ENCODE measurements at regions not wholly inside any gene's neighbourhood (a gene's known extent, or its start where the extent isn't known, plus 50 kb on each side); places are given as distances from the start of the nearest gene placed in this dataset.
"Not testable (repeated sequence)": the region's sequence is repeated elsewhere in the genome, so short reads cannot be mapped to it uniquely, and the experiment has no call there.

DNA sequence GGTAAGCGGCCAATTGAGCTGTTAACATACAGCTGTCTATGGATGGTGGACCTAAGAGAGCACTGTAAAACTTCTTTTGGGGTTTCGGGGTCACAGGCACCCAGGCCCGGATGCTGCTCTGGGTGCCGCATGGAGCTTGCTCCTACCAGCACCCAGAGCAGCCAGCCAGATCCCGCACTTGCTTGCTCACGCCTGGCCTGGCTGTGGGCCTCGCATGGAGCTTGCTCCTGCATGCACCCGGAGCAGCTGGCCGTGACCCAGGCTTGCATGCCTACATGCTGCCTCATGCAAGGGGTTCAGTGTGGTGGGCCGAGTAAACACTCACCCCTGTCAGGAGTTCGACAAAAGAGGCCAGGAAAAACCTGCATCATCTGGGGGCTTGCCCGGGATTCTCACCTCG lies 896.9 kb downstream of the SORCS1 start:
- peaks cover 0 to 2% (median 0%) of the 10 kb centered on the region in 4 donors for H3K27me3 ChIP-seq
- H3K27ac ChIP-seq = no peak overlapping the region
- FAIRE-seq = no peak
- DNase-seq = peak in 1 of 6 donors; percentile 52
- no peaks in the 10 kb centered on the region for H3K36me3 ChIP-seq
- TF ChIP-seq, protein P1, sequence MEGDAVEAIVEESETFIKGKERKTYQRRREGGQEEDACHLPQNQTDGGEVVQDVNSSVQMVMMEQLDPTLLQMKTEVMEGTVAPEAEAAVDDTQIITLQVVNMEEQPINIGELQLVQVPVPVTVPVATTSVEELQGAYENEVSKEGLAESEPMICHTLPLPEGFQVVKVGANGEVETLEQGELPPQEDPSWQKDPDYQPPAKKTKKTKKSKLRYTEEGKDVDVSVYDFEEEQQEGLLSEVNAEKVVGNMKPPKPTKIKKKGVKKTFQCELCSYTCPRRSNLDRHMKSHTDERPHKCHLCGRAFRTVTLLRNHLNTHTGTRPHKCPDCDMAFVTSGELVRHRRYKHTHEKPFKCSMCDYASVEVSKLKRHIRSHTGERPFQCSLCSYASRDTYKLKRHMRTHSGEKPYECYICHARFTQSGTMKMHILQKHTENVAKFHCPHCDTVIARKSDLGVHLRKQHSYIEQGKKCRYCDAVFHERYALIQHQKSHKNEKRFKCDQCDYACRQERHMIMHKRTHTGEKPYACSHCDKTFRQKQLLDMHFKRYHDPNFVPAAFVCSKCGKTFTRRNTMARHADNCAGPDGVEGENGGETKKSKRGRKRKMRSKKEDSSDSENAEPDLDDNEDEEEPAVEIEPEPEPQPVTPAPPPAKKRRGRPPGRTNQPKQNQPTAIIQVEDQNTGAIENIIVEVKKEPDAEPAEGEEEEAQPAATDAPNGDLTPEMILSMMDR (IDR thresholded peaks at IDR 0.05) = no peak
- H3K4me1 ChIP-seq = no peaks in the 10 kb centered on the region
- ATAC-seq = no peak
- 67 to 76% methylated on average over 13 of the region's 13 CpGs for WGBS, 2 donors
- no peaks in the 10 kb centered on the region for H3K9me3 ChIP-seq
- H3K4me3 ChIP-seq = no peak overlapping the region
- intact Hi-C loops (cut with DNase I) = no loop called here

- WGBS, 2 donors = 52 to 69% methylated on average over 6 of the region's 6 CpGs
- DNase-seq; FAIRE-seq; H3K27ac ChIP-seq; H3K9me3 ChIP-seq; H3K27me3 ChIP-seq; intact Hi-C loops (cut with DNase I); ATAC-seq; H3K36me3 ChIP-seq; H3K4me3 ChIP-seq; H3K4me1 ChIP-seq: not testable (repeated sequence)
Measured at GRCh38 chr10:106257432-106257831, 907.1 kb downstream of the SORCS1 start.

DNA sequence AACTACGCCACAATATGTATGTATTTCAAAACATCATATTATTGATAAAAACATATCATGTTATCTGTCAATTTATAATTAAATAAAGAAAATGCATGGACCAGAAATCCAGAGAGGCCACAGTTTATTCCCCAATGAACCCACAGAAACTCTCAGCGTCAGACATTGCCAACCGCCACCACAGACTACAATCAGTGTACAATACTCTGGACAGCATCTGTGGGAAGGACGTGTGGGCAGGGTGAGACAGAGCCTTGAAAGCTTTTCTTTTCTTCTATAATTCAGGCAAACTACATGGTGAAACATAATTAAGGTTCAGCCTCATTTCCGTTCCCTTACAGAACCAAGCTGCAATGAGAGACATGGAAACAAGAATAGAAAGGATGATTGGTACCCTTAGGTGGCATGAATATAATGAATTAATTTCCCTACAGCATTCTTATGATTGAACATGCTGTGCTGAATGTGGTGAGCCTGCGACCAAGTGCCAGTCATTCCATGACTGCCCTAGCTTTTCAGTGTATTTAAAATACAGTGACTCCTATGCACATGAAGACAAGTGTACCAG lies 909.3 kb downstream of the SORCS1 start:
- TF ChIP-seq, protein P1 (IDR thresholded peaks at IDR 0.05) = no peak
- no peak for FAIRE-seq
- no peaks in the 10 kb centered on the region for H3K4me1 ChIP-seq
- H3K4me3 ChIP-seq = no peak overlapping the region
- no peaks in the 10 kb centered on the region for H3K9me3 ChIP-seq
- no peaks in the 10 kb centered on the region for H3K27me3 ChIP-seq
- intact Hi-C loops (cut with DNase I) = no loop called here
- no peak for DNase-seq
- H3K27ac ChIP-seq = no peak overlapping the region
- ATAC-seq = no peak
- no peaks in the 10 kb centered on the region for H3K36me3 ChIP-seq
- WGBS, 2 donors = 54 to 59% methylated on average over 6 of the region's 6 CpGs

DNA sequence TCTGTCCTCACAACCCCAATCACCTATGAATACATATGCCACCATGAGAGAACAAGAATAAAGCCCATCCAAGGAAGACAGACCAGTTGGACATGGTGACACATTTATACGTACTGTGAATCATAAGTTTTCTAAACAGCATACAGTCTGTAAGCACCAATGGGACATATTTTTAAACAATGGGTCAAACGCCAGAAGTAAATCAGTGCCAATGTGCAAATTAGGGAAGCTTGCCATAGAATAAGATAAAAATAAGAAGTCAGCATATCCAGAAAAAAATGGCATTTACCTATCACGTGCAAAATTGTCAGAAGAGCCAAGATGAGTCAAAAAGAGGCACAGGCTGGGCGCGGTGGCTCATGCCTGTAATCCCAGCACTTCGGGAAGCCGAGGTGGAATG lies 910.4 kb downstream of the SORCS1 start:
- intact Hi-C loops (cut with DNase I) = no loop called here

GRCh38 chr10:106252541-106252940 lies 912.0 kb downstream of the SORCS1 start:
- intact Hi-C loops (cut with DNase I) = no loop called here
- TF ChIP-seq, protein P1 (IDR thresholded peaks at IDR 0.05) = no peak
- DNase-seq (no peak), FAIRE-seq (no peak), ATAC-seq (no peak)
- Histone ChIP-seq H3K4me1 (no peaks in the 10 kb centered on the region), H3K4me3 (no peak overlapping the region), H3K36me3 (no peaks in the 10 kb centered on the region), H3K27ac (no peak overlapping the region), H3K9me3 (no peaks in the 10 kb centered on the region), H3K27me3 (no peaks in the 10 kb centered on the region)

More for the DNA sequence above, 910.4 kb downstream of the SORCS1 start:
- TF ChIP-seq, protein P1 (IDR thresholded peaks at IDR 0.05) = no peak
- ATAC-seq (no peak), FAIRE-seq (no peak), DNase-seq (no peak)
- no peaks in the 10 kb centered on the region for H3K36me3 ChIP-seq
- H3K27ac ChIP-seq = no peak overlapping the region
- no peak overlapping the region for H3K4me3 ChIP-seq
- H3K4me1 ChIP-seq = no peaks in the 10 kb centered on the region
- no peaks in the 10 kb centered on the region for H3K9me3 ChIP-seq
- WGBS, 2 donors = 55 to 72% methylated on average over 7 of the region's 7 CpGs
- no peaks in the 10 kb centered on the region for H3K27me3 ChIP-seq
